GM19395 (cell line): ENCODE measurements at regions not wholly inside any gene's neighbourhood (a gene's known extent, or its start where the extent isn't known, plus 50 kb on each side); places are given as distances from the start of the nearest gene placed in this dataset.

ENCODE experiments used
- ATAC-seq: cut with Tn5 transposase; IDR thresholded peaks from one replicate; pipeline ENCODE4 v1.9.1; 2021; ENCODE audit warnings: mild to moderate bottlenecking, moderate library complexity; ENCODE audit not compliant: unreplicated experiment

- ATAC-seq, result no peak
These were observed 350.8 kb downstream of the LRFN5 start for GRCh38 chr14:41957459-41957858.
